SK-N-MC (cell line): ENCODE measurements at regions not wholly inside any gene's neighbourhood (a gene's known extent, or its start where the extent isn't known, plus 50 kb on each side); places are given as distances from the start of the nearest gene placed in this dataset.

Source experiments
- DNase-seq: peaks from one replicate; pipeline ENCODE4 v3.0.0-alpha.2; 2011; ENCODE audit warnings: low read depth, low spot score
- H3K27ac ChIP-seq: fragments of 200-600 bp; sonication (generic); 2 replicates; pipeline ENCODE4 v1.5.1; 2016; ENCODE audit warnings: mixed run types
- H3K36me3 ChIP-seq: fragments of 200-600 bp; sonication (generic); 2 replicates; pipeline ENCODE4 v1.6.1; 2017; ENCODE audit warnings: antibody characterized with exemption, low read length, mixed read lengths; ENCODE audit not compliant: insufficient read depth
- H3K4me3 ChIP-seq: fragments of 200-600 bp; sonication (generic); 2 replicates; pipeline ENCODE4 v1.5.1; 2016
- H3K9ac ChIP-seq: fragments of 200-600 bp; sonication (generic); 2 replicates; pipeline ENCODE4 v1.8.0; 2017; ENCODE audit warnings: mixed run types, mixed read lengths; ENCODE audit not compliant: insufficient read length
- H3K9me3 ChIP-seq: fragments of 200-600 bp; sonication (generic); 2 replicates; pipeline ENCODE4 v1.6.1; 2017; ENCODE audit warnings: low read depth, mild to moderate bottlenecking, antibody characterized with exemption, low read length, moderate library complexity, mixed read lengths
- EZH2 ChIP-seq: fragments of 200-600 bp; sonication (generic); IDR thresholded peaks from one replicate; pipeline ENCODE4 v1.6.1; 2017; ENCODE audit warnings: antibody characterized with exemption
- FOXP2 ChIP-seq: optimal IDR thresholded peaks from 2 replicates; pipeline ENCODE3; 2011; ENCODE audit warnings: mild to moderate bottlenecking, moderate library complexity; ENCODE audit not compliant: insufficient read depth; ENCODE audit errors: extremely low read length, control extremely low read depth
- POLR2AphosphoS5 ChIP-seq: IDR thresholded peaks from 2 replicates; pipeline ENCODE4 v1.6.1; 2012; ENCODE audit warnings: mild to moderate bottlenecking, low read depth, low read length, borderline replicate concordance

- H3K4me3 ChIP-seq: no peak overlapping the region
- H3K36me3 ChIP-seq: no peaks in the 10 kb centered on the region
- DNase-seq: no peak
- H3K9me3 ChIP-seq: no peaks in the 10 kb centered on the region
- no peak overlapping the region for H3K9ac ChIP-seq
- no peak overlapping the region for H3K27ac ChIP-seq
- TF ChIP-seq FOXP2: no peak
- no peak for TF ChIP-seq POLR2AphosphoS5
- no peak for TF ChIP-seq EZH2
These were observed 562.5 kb downstream of the MN1 start for GRCh38 chr22:27238935-27239510.

GRCh38 chr22:27239520-27239919 is 562.0 kb downstream of the MN1 start:
- H3K36me3 ChIP-seq: no peaks in the 10 kb centered on the region
- no peak overlapping the region for H3K27ac ChIP-seq
- DNase-seq: no peak
- no peak for TF ChIP-seq FOXP2
- TF ChIP-seq EZH2: no peak
- TF ChIP-seq POLR2AphosphoS5: no peak
- no peak overlapping the region for H3K4me3 ChIP-seq
- H3K9me3 ChIP-seq: no peaks in the 10 kb centered on the region
- H3K9ac ChIP-seq: no peak overlapping the region

GRCh38 chr22:27240298-27241075 is 561.1 kb downstream of the MN1 start:
- Histone ChIP-seq H3K9me3 (no peaks in the 10 kb centered on the region), H3K9ac (no peak overlapping the region), H3K4me3 (no peak overlapping the region), H3K27ac (no peak overlapping the region), H3K36me3 (no peaks in the 10 kb centered on the region)
- TF ChIP-seq EZH2 (no peak), POLR2AphosphoS5 (no peak)
- DNase-seq: no peak

- H3K9ac ChIP-seq: no peak overlapping the region
- no peak overlapping the region for H3K27ac ChIP-seq
- no peak for TF ChIP-seq EZH2
- TF ChIP-seq FOXP2: no peak
- TF ChIP-seq POLR2AphosphoS5: no peak
- H3K36me3 ChIP-seq: no peaks in the 10 kb centered on the region
- DNase-seq: no peak
- H3K4me3 ChIP-seq: no peak overlapping the region
- H3K9me3 ChIP-seq: no peaks in the 10 kb centered on the region
These were observed 559.9 kb downstream of the MN1 start for GRCh38 chr22:27241430-27242321.

GRCh38 chr22:27242474-27242873 is 559.1 kb downstream of the MN1 start:
- no peak for TF ChIP-seq POLR2AphosphoS5
- TF ChIP-seq FOXP2: no peak
- no peak for TF ChIP-seq EZH2
- Histone ChIP-seq H3K4me3 (no peak overlapping the region), H3K9me3 (no peaks in the 10 kb centered on the region), H3K27ac (no peak overlapping the region), H3K9ac (no peak overlapping the region), H3K36me3 (no peaks in the 10 kb centered on the region)
- no peak for DNase-seq

GRCh38 chr22:27242917-27243589 is 558.5 kb downstream of the MN1 start:
- no peak overlapping the region for H3K27ac ChIP-seq
- no peak for TF ChIP-seq EZH2
- TF ChIP-seq POLR2AphosphoS5: no peak
- no peak for TF ChIP-seq FOXP2

GRCh38 chr22:27244328-27244727 is 557.2 kb downstream of the MN1 start:
- H3K4me3 ChIP-seq: no peak overlapping the region
- no peak overlapping the region for H3K27ac ChIP-seq
- H3K9ac ChIP-seq: no peak overlapping the region
- H3K36me3 ChIP-seq: no peaks in the 10 kb centered on the region
- DNase-seq: no peak
- H3K9me3 ChIP-seq: no peaks in the 10 kb centered on the region
- TF ChIP-seq EZH2 (no peak), POLR2AphosphoS5 (no peak), FOXP2 (no peak)

More at GRCh38 chr22:27242917-27243589, 558.5 kb downstream of the MN1 start:
- H3K9ac ChIP-seq: no peak overlapping the region
- DNase-seq: no peak
- H3K4me3 ChIP-seq: no peak overlapping the region
- no peaks in the 10 kb centered on the region for H3K36me3 ChIP-seq
- no peaks in the 10 kb centered on the region for H3K9me3 ChIP-seq

- Histone ChIP-seq H3K9ac (no peak overlapping the region), H3K36me3 (no peaks in the 10 kb centered on the region), H3K27ac (no peak overlapping the region), H3K4me3 (no peak overlapping the region), H3K9me3 (no peaks in the 10 kb centered on the region)
- no peak for TF ChIP-seq POLR2AphosphoS5
- no peak for TF ChIP-seq EZH2
- TF ChIP-seq FOXP2: no peak
- no peak for DNase-seq
These were observed 556.5 kb downstream of the MN1 start for GRCh38 chr22:27245056-27245455.
